GM12891 (cell line): ENCODE measurements at regions not wholly inside any gene's neighbourhood (a gene's known extent, or its start where the extent isn't known, plus 50 kb on each side); places are given as distances from the start of the nearest gene placed in this dataset.

ENCODE experiments used
- POLR2A ChIP-seq: IDR thresholded peaks from 2 replicates; pipeline ENCODE4 v1.6.1; 2011; ENCODE audit warnings: low read depth, low read length, control low read depth
- POLR2AphosphoS5 ChIP-seq: IDR thresholded peaks from 2 replicates; pipeline ENCODE4 v1.6.1; 2011; ENCODE audit warnings: low read depth, low read length, control low read depth

GRCh38 chr16:6827931-6828330 is 504.7 kb upstream of the RBFOX1 start:
- TF ChIP-seq POLR2A: no peak
- TF ChIP-seq POLR2AphosphoS5: no peak
